T-cell (primary cell): ENCODE measurements at regions not wholly inside any gene's neighbourhood (a gene's known extent, or its start where the extent isn't known, plus 50 kb on each side); places are given as distances from the start of the nearest gene placed in this dataset.

Experiments used
- ATAC-seq, 4 experiments: fragments of 200-7000 bp in 3 of 4; fragments of 150-1000 bp in 1 of 4; cut with Tn5 transposase; replicated peaks in 1 of 4; 1 replicate in 3 of 4; 2 replicates in 1 of 4; pipeline ENCODE4 v1.10.0; 2021; ENCODE audit warnings: moderate library complexity in 3 of 4, mild to moderate bottlenecking in 2 of 4, moderate number of reproducible peaks in 1 of 4
- CTCF ChIA-PET, 2 donors: fragments of 300-600 bp; sonication (Branson Sonifier 250); formaldehyde crosslinking; loops; one replicate each; lab custom pipeline; 2022; ENCODE audit warnings: antibody characterized with exemption in 2 of 2; lab: Charles Lee
- POLR2A ChIA-PET, 2 donors: fragments of 300-600 bp; sonication (Branson Sonifier 250); formaldehyde crosslinking; loops; one replicate each; lab custom pipeline; 2022; ENCODE audit warnings: antibody characterized with exemption in 2 of 2; lab: Charles Lee
- DNase-seq, 35 experiments: peaks; one replicate each; pipeline versions ENCODE4 v3.0.0 to v3.0.0-alpha.2; 2013 to 2023
- H3K27ac ChIP-seq: one replicate; pipeline ENCODE4 v1.5.1; 2013; ENCODE audit warnings: low read length
- H3K27me3 ChIP-seq, 2 experiments: replicated peaks in 1 of 2; 1 replicate in 1 of 2; 2 replicates in 1 of 2; pipeline versions ENCODE4 v1.6.1 to v1.7.0; 2013; ENCODE audit warnings: low read length in 1 of 2, mixed read lengths in 1 of 2; ENCODE audit not compliant: control insufficient read depth in 2 of 2, insufficient read depth in 2 of 2; ENCODE audit errors: extremely low read depth in 1 of 2
- H3K36me3 ChIP-seq, 2 donors: 1 replicate in 1 of 2; 2 replicates in 1 of 2; pipeline versions ENCODE4 v1.6.1 to v1.7.0; 2013; ENCODE audit warnings: low read length in 1 of 2; ENCODE audit not compliant: control insufficient read depth in 2 of 2, insufficient read depth in 1 of 2; ENCODE audit errors: extremely low read depth in 1 of 2
- H3K4me1 ChIP-seq, 2 experiments: 1 replicate in 1 of 2; 2 replicates in 1 of 2; pipeline versions ENCODE4 v1.6.1 to v1.7.0; 2013; ENCODE audit warnings: low read length in 2 of 2, mixed read lengths in 1 of 2; ENCODE audit not compliant: insufficient read depth in 2 of 2, control insufficient read depth in 1 of 2; ENCODE audit errors: extremely low read depth in 1 of 2
- H3K4me3 ChIP-seq, 2 donors: 1 replicate in 1 of 2; 2 replicates in 1 of 2; pipeline versions ENCODE4 v1.5.1 to v1.7.0; 2013; ENCODE audit warnings: mild to moderate bottlenecking in 2 of 2, low read length in 1 of 2, moderate library complexity in 1 of 2; ENCODE audit not compliant: control insufficient read depth in 1 of 2; ENCODE audit errors: extremely low read depth in 1 of 2
- H3K9me3 ChIP-seq: 2 replicates; pipeline ENCODE4 v1.7.0; 2013
- H3K27ac Mint-ChIP-seq, 2 donors: one replicate each; pipeline ENCODE4 v1.8.0; 2020 to 2021; ENCODE audit warnings: mild to moderate bottlenecking in 2 of 2, mixed read lengths in 2 of 2
- H3K27me3 Mint-ChIP-seq, 2 donors: one replicate each; pipeline ENCODE4 v1.8.0; 2021 to 2022; ENCODE audit warnings: mixed read lengths in 2 of 2
- H3K36me3 Mint-ChIP-seq: one replicate; pipeline ENCODE4 v1.8.0; 2021; ENCODE audit warnings: mixed read lengths
- H3K4me1 Mint-ChIP-seq, 3 donors: one replicate each; pipeline ENCODE4 v1.8.0; 2020 to 2022; ENCODE audit warnings: mixed read lengths in 3 of 3, mild to moderate bottlenecking in 1 of 3
- H3K4me3 Mint-ChIP-seq, 3 donors: one replicate each; pipeline ENCODE4 v1.8.0; 2020 to 2022; ENCODE audit warnings: mild to moderate bottlenecking in 3 of 3, mixed read lengths in 3 of 3, moderate library complexity in 3 of 3
- H3K9me3 Mint-ChIP-seq, 3 donors: one replicate each; pipeline ENCODE4 v1.8.0; 2020 to 2022; ENCODE audit warnings: mixed read lengths in 3 of 3
- WGBS: methylation state at CpG from one replicate; pipeline ENCODE4 v1.1.5; 2013; ENCODE audit warnings: missing lambda C conversion rate; ENCODE audit not compliant: insufficient coverage; 5-methylcytosine and 5-hydroxymethylcytosine counted together

DNA sequence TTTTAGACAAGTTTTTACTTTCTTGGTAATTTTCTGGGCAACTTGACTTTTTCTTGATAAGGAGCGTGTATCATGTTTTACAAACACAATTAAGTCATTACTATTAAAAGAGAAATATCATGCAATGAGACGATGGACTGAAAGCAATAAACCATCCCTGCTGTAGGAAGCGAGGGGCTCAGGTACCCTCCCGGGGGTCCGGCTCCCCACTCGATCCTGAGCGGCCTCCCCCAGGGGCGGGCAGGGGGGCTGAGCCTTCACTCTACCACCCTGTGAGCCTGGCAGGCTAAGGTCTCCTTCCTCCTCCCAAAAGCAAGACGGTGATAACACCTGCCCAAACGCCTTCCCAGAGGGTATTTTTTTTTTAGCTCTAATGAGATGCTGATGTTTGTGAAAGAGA is 51.8 kb upstream of the ADGRA1 start:
- ChIA-PET POLR2A (no interaction called here), CTCF (no interaction called here)
- Histone ChIP-seq H3K27me3 (peaks cover 0 to 24% of the 10 kb centered on the region in 2 experiments), H3K27ac (no peak overlapping the region), H3K36me3 (no peaks in the 10 kb centered on the region), H3K4me1 (no peaks in the 10 kb centered on the region), H3K4me3 (no peak overlapping the region), H3K9me3 (no peaks in the 10 kb centered on the region)
- no peak overlapping the region for H3K27ac Mint-ChIP-seq
- H3K4me1 Mint-ChIP-seq: no peaks in the 10 kb centered on the region
- ATAC-seq (no peak), DNase-seq (no peak)
- peaks cover 7 to 11% of the 10 kb centered on the region in 2 donors for H3K27me3 Mint-ChIP-seq
- no peak overlapping the region for H3K4me3 Mint-ChIP-seq
- no peaks in the 10 kb centered on the region for H3K36me3 Mint-ChIP-seq
- WGBS: 39% methylated on average over 5 of the region's 10 CpGs
- no peaks in the 10 kb centered on the region for H3K9me3 Mint-ChIP-seq

GRCh38 chr10:133034762-133035161 is 53.0 kb upstream of the ADGRA1 start:
- no peaks in the 10 kb centered on the region for H3K9me3 Mint-ChIP-seq
- H3K27me3 ChIP-seq: peaks cover 0 to 19% of the 10 kb centered on the region in 2 experiments
- ChIA-PET CTCF (no interaction called here), POLR2A (no interaction called here)
- no peaks in the 10 kb centered on the region for H3K4me1 Mint-ChIP-seq
- H3K36me3 ChIP-seq: no peaks in the 10 kb centered on the region
- H3K27ac ChIP-seq: no peak overlapping the region
- WGBS: 66% methylated on average over 5 of the region's 10 CpGs
- H3K27ac Mint-ChIP-seq: no peak overlapping the region
- H3K4me3 Mint-ChIP-seq: no peak overlapping the region
- no peaks in the 10 kb centered on the region for H3K36me3 Mint-ChIP-seq
- ATAC-seq: no peak
- H3K4me3 ChIP-seq: no peak overlapping the region
- H3K4me1 ChIP-seq: no peaks in the 10 kb centered on the region
- no peaks in the 10 kb centered on the region for H3K9me3 ChIP-seq
- peaks cover 3 to 11% of the 10 kb centered on the region in 2 donors for H3K27me3 Mint-ChIP-seq
- no peak for DNase-seq

- Mint-ChIP-seq H3K36me3 (no peaks in the 10 kb centered on the region), H3K4me1 (no peaks in the 10 kb centered on the region), H3K27ac (no peak overlapping the region), H3K4me3 (no peak overlapping the region), H3K9me3 (no peaks in the 10 kb centered on the region), H3K27me3 (peaks cover 3 to 11% of the 10 kb centered on the region in 2 donors)
- no peaks in the 10 kb centered on the region for H3K4me1 ChIP-seq
- ChIA-PET POLR2A (no interaction called here), CTCF (no interaction called here)
- H3K9me3 ChIP-seq: no peaks in the 10 kb centered on the region
- peaks cover 0 to 21% of the 10 kb centered on the region in 2 experiments for H3K27me3 ChIP-seq
- H3K4me3 ChIP-seq: no peak overlapping the region
- WGBS: 87% methylated on average over 8 of the region's 10 CpGs
- no peaks in the 10 kb centered on the region for H3K36me3 ChIP-seq
- DNase-seq (no peak), ATAC-seq (no peak)
- H3K27ac ChIP-seq: no peak overlapping the region
Observed at GRCh38 chr10:133034092-133034491, 53.6 kb upstream of the ADGRA1 start.

- POLR2A ChIA-PET: no interaction called here
- Histone ChIP-seq H3K36me3 (no peaks in the 10 kb centered on the region), H3K9me3 (no peaks in the 10 kb centered on the region), H3K4me3 (no peak overlapping the region), H3K4me1 (no peaks in the 10 kb centered on the region), H3K27ac (no peak overlapping the region), H3K27me3 (peaks cover 0 to 25% of the 10 kb centered on the region in 2 experiments)
- Mint-ChIP-seq H3K27ac (no peak overlapping the region), H3K9me3 (no peaks in the 10 kb centered on the region), H3K4me1 (no peaks in the 10 kb centered on the region), H3K27me3 (peaks cover 2 to 14% of the 10 kb centered on the region in 2 donors), H3K4me3 (no peak overlapping the region), H3K36me3 (no peaks in the 10 kb centered on the region)
- DNase-seq (no peak), ATAC-seq (no peak)
- WGBS: 86% methylated on average over 4 of the region's 11 CpGs
- CTCF ChIA-PET: no interaction called here
Observed at GRCh38 chr10:133033742-133034048, 54.0 kb upstream of the ADGRA1 start.

- no peak for ATAC-seq
- no peak overlapping the region for H3K27ac ChIP-seq
- no peak overlapping the region for H3K4me3 ChIP-seq
- no peaks in the 10 kb centered on the region for H3K9me3 Mint-ChIP-seq
- no peaks in the 10 kb centered on the region for H3K9me3 ChIP-seq
- peaks cover 0 to 23% of the 10 kb centered on the region in 2 experiments for H3K27me3 ChIP-seq
- POLR2A ChIA-PET: no interaction called here
- H3K36me3 ChIP-seq: no peaks in the 10 kb centered on the region
- no peak overlapping the region for H3K4me3 Mint-ChIP-seq
- no peaks in the 10 kb centered on the region for H3K4me1 Mint-ChIP-seq
- peaks cover under 1 to 11% of the 10 kb centered on the region in 2 donors for H3K27me3 Mint-ChIP-seq
- CTCF ChIA-PET: no interaction called here
- no peak overlapping the region for H3K27ac Mint-ChIP-seq
- no peak for DNase-seq
- 68% methylated on average over 10 of the region's 20 CpGs for whole genome bisulfite sequencing
- H3K36me3 Mint-ChIP-seq: no peaks in the 10 kb centered on the region
- H3K4me1 ChIP-seq: no peaks in the 10 kb centered on the region
Observed at GRCh38 chr10:133032976-133033741, 54.6 kb upstream of the ADGRA1 start.

DNA sequence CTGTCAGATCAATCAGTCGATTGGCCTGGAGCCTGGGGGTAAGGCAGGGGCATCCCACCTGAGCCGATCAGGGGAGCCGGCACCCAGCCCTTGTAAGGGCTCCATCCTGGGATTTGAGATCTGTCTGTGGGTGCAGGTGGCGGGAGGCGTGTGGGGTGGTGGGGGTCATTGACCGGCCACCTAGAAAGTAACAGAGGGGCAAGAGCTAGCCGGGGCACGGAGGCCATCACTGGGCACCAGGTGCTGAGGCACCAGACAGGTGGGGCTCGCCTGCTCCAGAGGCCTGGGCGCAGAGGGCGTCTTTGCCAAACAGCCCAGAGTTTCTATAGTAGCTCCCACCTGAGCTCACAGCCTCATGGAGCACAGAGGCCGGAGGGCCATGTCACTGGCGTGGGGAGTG is 55.5 kb upstream of the ADGRA1 start:
- Histone ChIP-seq H3K27ac (no peak overlapping the region), H3K4me3 (no peak overlapping the region), H3K27me3 (peaks cover 0 to 30% of the 10 kb centered on the region in 2 experiments), H3K4me1 (no peaks in the 10 kb centered on the region), H3K36me3 (no peaks in the 10 kb centered on the region), H3K9me3 (no peaks in the 10 kb centered on the region)
- no peak overlapping the region for H3K27ac Mint-ChIP-seq
- H3K4me1 Mint-ChIP-seq: no peaks in the 10 kb centered on the region
- ChIA-PET POLR2A (no interaction called here), CTCF (no interaction called here)
- H3K4me3 Mint-ChIP-seq: no peak overlapping the region
- H3K27me3 Mint-ChIP-seq: peaks cover 10 to 17% of the 10 kb centered on the region in 2 donors
- no peaks in the 10 kb centered on the region for H3K9me3 Mint-ChIP-seq
- ATAC-seq: no peak
- no peak for DNase-seq
- 95% methylated on average over 9 of the region's 13 CpGs for WGBS
- H3K36me3 Mint-ChIP-seq: no peaks in the 10 kb centered on the region
